MCF 10A (cell line): ENCODE measurements at regions not wholly inside any gene's neighbourhood (a gene's known extent, or its start where the extent isn't known, plus 50 kb on each side); places are given as distances from the start of the nearest gene placed in this dataset.
A peak's percentile ranks its signal among the peaks of the same experiment; 100 is the strongest.

Experiments
- BruUV-seq: library from RNA; stranded (reverse); fragments of 400-500 nt; replicated peaks from 2 replicates; lab custom pipeline; 2021; lab: Mats Ljungman, UMichigan
- CTCF ChIA-PET: fragments of 300-600 bp; sonication (Branson Sonifier 250); formaldehyde crosslinking; extraction: SDS; loops from one replicate; lab custom pipeline; 2021; ENCODE audit warnings: antibody characterized with exemption, inconsistent platforms; lab: Yijun Ruan, JAX
- POLR2A ChIA-PET: fragments of 300-600, 350-650 bp; sonication (Branson Sonifier 250); formaldehyde crosslinking; extraction: SDS; loops from one replicate; lab custom pipeline; 2020; ENCODE audit warnings: antibody characterized with exemption, inconsistent platforms; lab: Yijun Ruan, JAX
- DNase-seq: peaks from one replicate; pipeline ENCODE4 v3.0.0-alpha.2; 2018; ENCODE audit not compliant: unreplicated experiment
- H3K27ac Mint-ChIP-seq: one replicate; pipeline ENCODE4 v1.8.0; 2022; ENCODE audit warnings: mild to moderate bottlenecking, low read depth, mixed read lengths; ENCODE audit not compliant: unreplicated experiment
- H3K27me3 Mint-ChIP-seq: one replicate; pipeline ENCODE4 v1.8.0; 2022; ENCODE audit warnings: mixed read lengths; ENCODE audit not compliant: insufficient read depth, unreplicated experiment
- H3K36me3 Mint-ChIP-seq: one replicate; pipeline ENCODE4 v1.8.0; 2022; ENCODE audit warnings: mild to moderate bottlenecking, moderate library complexity, mixed read lengths; ENCODE audit not compliant: insufficient read depth, unreplicated experiment
- H3K4me1 Mint-ChIP-seq: one replicate; pipeline ENCODE4 v1.8.0; 2022; ENCODE audit warnings: mixed read lengths; ENCODE audit not compliant: insufficient read depth, unreplicated experiment
- H3K4me3 Mint-ChIP-seq: one replicate; pipeline ENCODE4 v1.8.0; 2022; ENCODE audit warnings: mild to moderate bottlenecking, moderate library complexity, mixed read lengths; ENCODE audit not compliant: unreplicated experiment
- H3K9me3 Mint-ChIP-seq: one replicate; pipeline ENCODE4 v1.8.0; 2022; ENCODE audit warnings: mixed read lengths; ENCODE audit not compliant: unreplicated experiment
- intact Hi-C: fragments of 100-400 bp; cut with micrococcal nuclease; formaldehyde crosslinking; loops from 2 replicates; pipeline ENCODE4 v1.14.1; 2022
- TF ChIP-seq, protein P1 (sequence below): fragments of 200-600 bp; IDR thresholded peaks from one replicate; pipeline ENCODE4 v1.8.0; 2022; ENCODE audit warnings: antibody characterized with exemption, mild to moderate bottlenecking; ENCODE audit not compliant: unreplicated experiment

DNA sequence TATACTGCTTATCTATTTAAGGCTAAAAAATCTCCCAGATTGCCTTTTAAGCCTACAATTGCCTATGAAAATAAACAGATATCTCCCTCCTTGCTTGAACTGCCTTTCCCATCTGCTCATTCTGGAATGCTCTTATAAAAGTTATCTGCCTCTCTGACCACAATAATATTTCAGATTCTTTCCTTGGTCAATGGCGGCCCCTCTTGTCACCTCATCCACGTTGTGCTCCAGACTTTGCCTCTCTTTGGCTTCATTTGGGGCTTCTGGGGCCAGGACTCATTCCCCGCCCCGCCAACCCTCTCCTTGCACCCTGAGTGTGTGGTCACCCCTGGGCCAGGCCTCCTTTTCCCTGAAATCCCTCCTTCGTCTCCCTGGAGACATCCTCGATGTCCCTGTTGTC lies 110.0 kb upstream of the RPS23 start:
- ChIA-PET CTCF (interaction anchor here (0.8 to 1.7 kb wide), 2 partner anchors 37 to 106 kb away, joined by 3 to 4 read pairs; no protein-coding TSS in a partner anchor), POLR2A (no interaction called here)
- intact Hi-C loops: no loop called here
- Mint-ChIP-seq H3K27ac (no peak overlapping the region), H3K36me3 (no peaks in the 10 kb centered on the region), H3K9me3 (peaks cover 6% of the 10 kb centered on the region), H3K4me1 (peaks cover 20% of the 10 kb centered on the region), H3K4me3 (no peak overlapping the region), H3K27me3 (no peaks in the 10 kb centered on the region)
- no peak for DNase-seq
- TF ChIP-seq, protein P1, sequence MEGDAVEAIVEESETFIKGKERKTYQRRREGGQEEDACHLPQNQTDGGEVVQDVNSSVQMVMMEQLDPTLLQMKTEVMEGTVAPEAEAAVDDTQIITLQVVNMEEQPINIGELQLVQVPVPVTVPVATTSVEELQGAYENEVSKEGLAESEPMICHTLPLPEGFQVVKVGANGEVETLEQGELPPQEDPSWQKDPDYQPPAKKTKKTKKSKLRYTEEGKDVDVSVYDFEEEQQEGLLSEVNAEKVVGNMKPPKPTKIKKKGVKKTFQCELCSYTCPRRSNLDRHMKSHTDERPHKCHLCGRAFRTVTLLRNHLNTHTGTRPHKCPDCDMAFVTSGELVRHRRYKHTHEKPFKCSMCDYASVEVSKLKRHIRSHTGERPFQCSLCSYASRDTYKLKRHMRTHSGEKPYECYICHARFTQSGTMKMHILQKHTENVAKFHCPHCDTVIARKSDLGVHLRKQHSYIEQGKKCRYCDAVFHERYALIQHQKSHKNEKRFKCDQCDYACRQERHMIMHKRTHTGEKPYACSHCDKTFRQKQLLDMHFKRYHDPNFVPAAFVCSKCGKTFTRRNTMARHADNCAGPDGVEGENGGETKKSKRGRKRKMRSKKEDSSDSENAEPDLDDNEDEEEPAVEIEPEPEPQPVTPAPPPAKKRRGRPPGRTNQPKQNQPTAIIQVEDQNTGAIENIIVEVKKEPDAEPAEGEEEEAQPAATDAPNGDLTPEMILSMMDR: no peak
- no TSS peak for BruUV-seq

DNA sequence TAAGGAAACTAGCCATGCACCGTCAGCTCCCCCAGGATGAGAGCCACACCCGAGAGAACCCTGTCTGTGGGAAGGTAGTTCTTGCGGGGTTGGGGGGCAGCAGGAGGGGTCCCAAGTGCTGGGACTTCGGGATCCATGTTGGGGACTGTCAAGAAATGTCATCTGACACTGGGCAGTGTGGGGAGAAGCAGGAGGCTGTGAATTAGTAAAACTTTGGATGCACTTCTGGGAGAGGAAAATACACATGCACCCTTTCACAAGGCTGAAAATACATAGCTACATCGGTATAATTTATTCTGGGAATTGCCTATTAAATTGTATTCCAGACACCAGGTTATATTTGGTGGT lies 109.6 kb upstream of the RPS23 start:
- intact Hi-C loops: no loop called here
- Mint-ChIP-seq H3K9me3 (peaks cover 6% of the 10 kb centered on the region), H3K4me3 (no peak overlapping the region), H3K36me3 (no peaks in the 10 kb centered on the region), H3K27ac (peak overlapping the region; percentile 17), H3K27me3 (no peaks in the 10 kb centered on the region), H3K4me1 (peaks cover 20% of the 10 kb centered on the region)
- no peak for DNase-seq
- no TSS peak for BruUV-seq
- POLR2A ChIA-PET: no interaction called here
- CTCF ChIA-PET: interaction anchor here (0.5 kb wide), 1 partner anchor 81 kb away, joined by 4 read pairs; no protein-coding TSS in a partner anchor
- TF ChIP-seq, protein P1: no peak

DNA sequence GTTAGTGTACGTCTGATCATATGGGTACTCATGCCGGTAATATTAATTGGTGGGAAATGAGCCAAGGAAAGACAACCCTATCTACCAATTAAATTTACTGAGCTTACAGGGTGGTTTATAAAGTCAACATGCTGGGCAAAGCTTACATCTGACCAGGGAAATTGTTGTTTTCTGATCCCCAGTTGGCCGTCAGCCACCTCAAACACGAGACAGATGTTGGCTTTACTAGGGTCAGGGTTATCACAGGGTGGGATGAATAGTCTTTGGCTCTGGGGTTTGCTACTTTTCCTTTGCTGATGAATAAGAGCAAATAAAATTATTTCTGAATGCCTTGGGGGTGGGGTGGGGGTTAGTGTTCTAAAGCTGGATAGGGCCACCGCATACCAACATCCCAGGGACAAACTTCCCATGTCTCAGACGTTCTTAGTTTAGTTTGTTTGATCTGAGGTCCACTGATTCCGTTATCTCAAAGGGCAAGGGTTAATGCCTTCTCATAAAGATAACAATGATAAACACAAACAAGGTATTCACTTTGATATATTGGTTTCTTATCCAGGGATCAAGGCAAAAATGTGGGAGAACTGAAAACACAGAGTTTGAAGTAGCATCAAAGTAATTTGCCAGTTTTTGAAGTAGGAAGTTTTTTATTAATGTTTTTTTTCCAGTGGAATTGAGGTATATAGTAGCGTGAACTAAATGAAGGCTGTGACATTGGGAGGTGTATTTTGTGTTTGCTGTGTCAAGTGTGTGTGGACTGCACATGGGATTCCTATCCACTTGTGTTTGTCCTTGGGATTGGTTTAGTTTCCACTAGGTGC lies 109.1 kb upstream of the RPS23 start:
- CTCF ChIA-PET: interaction anchor here (0.5 to 1.2 kb wide), 2 partner anchors 81 to 84 kb away, joined by 3 to 4 read pairs; no protein-coding TSS in a partner anchor
- Mint-ChIP-seq H3K27ac (peak overlapping the region; percentile 17), H3K27me3 (no peaks in the 10 kb centered on the region), H3K4me3 (no peak overlapping the region), H3K4me1 (peaks cover 20% of the 10 kb centered on the region), H3K36me3 (no peaks in the 10 kb centered on the region), H3K9me3 (peaks cover 4% of the 10 kb centered on the region)
- POLR2A ChIA-PET: no interaction called here
- BruUV-seq: no TSS peak
- peak; percentile 37 for DNase-seq
- TF ChIP-seq, protein P1: no peak
- intact Hi-C loops: no loop called here

DNA sequence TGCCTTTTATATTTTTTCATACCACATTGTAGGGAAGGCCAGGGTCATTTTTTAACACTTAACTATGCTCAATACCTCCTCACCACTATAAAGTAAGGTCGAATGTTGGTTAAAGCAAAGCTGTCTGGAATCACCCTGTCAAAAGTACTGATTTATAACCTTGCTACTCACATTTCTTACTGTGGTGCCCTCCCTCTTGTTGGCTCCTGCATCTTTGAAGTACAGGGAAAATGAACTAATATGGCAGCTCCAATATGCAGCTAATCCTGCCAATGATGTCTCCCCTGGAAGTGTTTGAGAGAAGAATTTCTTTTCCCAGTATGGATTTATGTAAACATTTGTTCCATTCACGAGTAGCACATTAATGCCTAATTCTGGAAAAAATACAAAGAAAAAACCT lies 108.4 kb upstream of the RPS23 start:
- peaks cover 20% of the 10 kb centered on the region for H3K4me1 Mint-ChIP-seq
- ChIA-PET CTCF (interaction anchor here (1.2 kb wide), 1 partner anchor 85 kb away, joined by 3 read pairs; no protein-coding TSS in a partner anchor), POLR2A (no interaction called here)
- DNase-seq: no peak
- TF ChIP-seq, protein P1: no peak
- BruUV-seq: no TSS peak
- intact Hi-C loops: no loop called here
- H3K36me3 Mint-ChIP-seq: no peaks in the 10 kb centered on the region
- no peak overlapping the region for H3K4me3 Mint-ChIP-seq
- H3K27me3 Mint-ChIP-seq: no peaks in the 10 kb centered on the region
- H3K9me3 Mint-ChIP-seq: no peaks in the 10 kb centered on the region
- no peak overlapping the region for H3K27ac Mint-ChIP-seq
